Right atrium auricular region (tissue), 2 donors: ENCODE measurements at regions not wholly inside any gene's neighbourhood (a gene's known extent, or its start where the extent isn't known, plus 50 kb on each side); places are given as distances from the start of the nearest gene placed in this dataset.

Experiments
- DNase-seq: peaks from one replicate; pipeline ENCODE4 v3.0.0-alpha.2; 2019; ENCODE audit warnings: low spot score
- H3K27ac ChIP-seq, 2 donors: fragments of 200-600 bp; sonication (generic); 1 replicate in 1 of 2; 2 replicates in 1 of 2; pipeline ENCODE4 v1.5.1; 2016 to 2019
- H3K27me3 ChIP-seq, 2 donors: fragments of 200-600 bp; sonication (generic); one replicate each; pipeline versions ENCODE4 v1.5.1 to v1.6.0; 2017 to 2019
- H3K36me3 ChIP-seq: fragments of 200-600 bp; sonication (generic); one replicate; pipeline ENCODE4 v1.5.1; 2016
- H3K4me1 ChIP-seq, 2 donors: fragments of 200-600 bp; sonication (generic); one replicate each; pipeline versions ENCODE4 v1.5.1 to v1.6.0; 2017 to 2019
- H3K4me3 ChIP-seq, 2 donors: fragments of 200-600 bp; sonication (generic); 1 replicate in 1 of 2; 2 replicates in 1 of 2; pipeline ENCODE4 v1.5.1; 2017 to 2019; ENCODE audit warnings: mild to moderate bottlenecking in 1 of 2, moderate library complexity in 1 of 2
- H3K9me3 ChIP-seq, 2 donors: fragments of 200-600 bp; sonication (generic); one replicate each; pipeline ENCODE4 v1.5.1; 2019
- TF ChIP-seq, protein P1 (sequence below), 2 donors: fragments of 200-600 bp; sonication (generic); IDR thresholded peaks; one replicate each; pipeline ENCODE4 v1.5.1; 2019; ENCODE audit warnings: antibody characterized with exemption in 2 of 2

DNA sequence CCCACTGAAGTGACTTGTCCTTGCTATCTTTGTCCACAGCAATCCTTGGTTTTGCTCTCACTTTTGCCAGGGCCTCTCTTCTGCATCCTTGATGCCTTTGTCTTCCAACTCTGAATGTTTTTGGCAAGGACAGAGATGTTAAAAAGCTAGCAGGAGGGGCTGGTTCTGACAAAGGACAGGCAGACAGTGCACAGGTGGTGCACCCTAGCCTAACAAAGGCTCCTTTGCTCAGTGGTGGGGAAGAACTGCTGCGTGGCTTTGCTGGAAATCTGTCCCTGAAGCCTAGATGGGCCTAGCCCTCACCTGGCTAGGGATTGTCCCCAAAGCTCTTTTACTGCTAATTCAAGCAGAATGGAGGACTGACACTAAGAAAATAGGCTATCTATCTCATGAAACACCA, 233.5 kb downstream of the MAN2A1 start:
- H3K9me3 ChIP-seq, result peaks cover 0 to under 1% of the 10 kb centered on the region in 2 donors
- no peak overlapping the region for H3K4me3 ChIP-seq
- H3K36me3 ChIP-seq, result no peaks in the 10 kb centered on the region
- H3K27me3 ChIP-seq, result no peaks in the 10 kb centered on the region
- H3K27ac ChIP-seq, result no peak overlapping the region
- TF ChIP-seq, protein P1, sequence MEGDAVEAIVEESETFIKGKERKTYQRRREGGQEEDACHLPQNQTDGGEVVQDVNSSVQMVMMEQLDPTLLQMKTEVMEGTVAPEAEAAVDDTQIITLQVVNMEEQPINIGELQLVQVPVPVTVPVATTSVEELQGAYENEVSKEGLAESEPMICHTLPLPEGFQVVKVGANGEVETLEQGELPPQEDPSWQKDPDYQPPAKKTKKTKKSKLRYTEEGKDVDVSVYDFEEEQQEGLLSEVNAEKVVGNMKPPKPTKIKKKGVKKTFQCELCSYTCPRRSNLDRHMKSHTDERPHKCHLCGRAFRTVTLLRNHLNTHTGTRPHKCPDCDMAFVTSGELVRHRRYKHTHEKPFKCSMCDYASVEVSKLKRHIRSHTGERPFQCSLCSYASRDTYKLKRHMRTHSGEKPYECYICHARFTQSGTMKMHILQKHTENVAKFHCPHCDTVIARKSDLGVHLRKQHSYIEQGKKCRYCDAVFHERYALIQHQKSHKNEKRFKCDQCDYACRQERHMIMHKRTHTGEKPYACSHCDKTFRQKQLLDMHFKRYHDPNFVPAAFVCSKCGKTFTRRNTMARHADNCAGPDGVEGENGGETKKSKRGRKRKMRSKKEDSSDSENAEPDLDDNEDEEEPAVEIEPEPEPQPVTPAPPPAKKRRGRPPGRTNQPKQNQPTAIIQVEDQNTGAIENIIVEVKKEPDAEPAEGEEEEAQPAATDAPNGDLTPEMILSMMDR (IDR thresholded peaks at IDR 0.05), result no peak
- peaks cover 0 to 5% of the 10 kb centered on the region in 2 donors for H3K4me1 ChIP-seq
- DNase-seq, result no peak

DNA sequence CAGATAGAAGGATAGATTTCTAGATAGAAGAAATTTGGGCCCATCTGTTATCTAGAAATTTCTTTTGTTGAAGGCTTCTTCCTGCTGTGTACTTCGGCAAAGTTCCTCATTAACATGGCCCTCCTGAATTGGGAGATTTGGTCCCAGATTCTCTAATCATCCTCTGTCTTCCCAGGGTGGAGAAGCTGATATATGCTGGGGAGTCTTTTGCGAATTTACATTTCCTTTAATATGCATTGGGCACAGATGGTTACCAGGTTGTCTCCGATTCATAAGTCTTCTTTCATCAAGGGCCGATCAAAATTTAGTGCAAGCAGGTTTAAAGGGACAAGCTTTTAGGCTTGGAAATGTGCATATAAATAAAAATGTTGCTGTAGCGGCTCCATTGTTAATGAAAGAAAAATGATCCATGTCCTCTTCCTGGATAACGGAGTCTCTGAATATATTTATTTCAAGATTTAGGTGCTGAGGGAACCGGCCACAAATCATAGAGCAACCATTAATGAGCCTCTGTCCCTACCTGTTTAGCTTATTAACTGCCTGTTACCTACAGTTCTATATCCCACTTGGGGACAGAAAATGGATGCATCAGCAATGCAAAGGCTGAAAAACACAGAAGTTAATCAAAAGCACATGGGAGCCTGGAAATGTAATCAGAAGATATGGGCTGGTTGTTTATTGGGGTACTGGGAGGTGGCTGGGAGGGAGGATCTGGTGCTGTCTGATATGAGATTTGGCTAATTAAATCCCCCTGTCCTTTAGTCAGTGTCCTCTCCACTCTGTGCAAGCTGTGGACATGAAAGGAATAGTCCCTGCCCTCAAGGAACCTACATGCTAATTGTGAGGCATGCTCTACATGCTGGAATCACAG, 234.7 kb downstream of the MAN2A1 start:
- Histone ChIP-seq H3K4me3 (no peak overlapping the region), H3K36me3 (no peaks in the 10 kb centered on the region), H3K9me3 (no peaks in the 10 kb centered on the region), H3K4me1 (peaks cover 0 to 5% of the 10 kb centered on the region in 2 donors), H3K27ac (no peak overlapping the region), H3K27me3 (no peaks in the 10 kb centered on the region)
- DNase-seq, result no peak
- TF ChIP-seq, protein P1 (IDR thresholded peaks at IDR 0.05), result no peak

DNA sequence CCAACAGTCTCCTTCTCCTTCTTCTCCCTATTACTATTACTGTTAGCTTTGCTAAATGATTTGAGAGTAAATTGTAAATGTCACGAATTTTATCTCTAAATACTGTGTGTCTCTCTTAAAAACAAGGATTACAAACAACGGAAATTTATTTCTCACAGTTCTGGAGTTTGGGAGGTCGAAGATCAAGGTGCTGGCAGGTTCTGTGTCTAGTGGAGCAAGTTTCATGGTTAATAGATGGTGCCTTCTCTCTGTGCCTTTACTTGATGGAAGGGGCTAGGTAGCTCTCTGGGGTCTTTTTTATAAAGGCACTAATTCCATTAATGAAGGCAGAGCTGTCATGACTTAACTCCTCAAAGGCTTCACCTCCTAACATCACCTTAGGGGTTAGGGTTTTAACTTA, 237.9 kb downstream of the MAN2A1 start:
- Histone ChIP-seq H3K36me3 (no peaks in the 10 kb centered on the region), H3K4me3 (no peak overlapping the region), H3K27me3 (no peaks in the 10 kb centered on the region), H3K27ac (no peak overlapping the region), H3K9me3 (no peaks in the 10 kb centered on the region), H3K4me1 (peaks cover 0 to under 1% of the 10 kb centered on the region in 2 donors)
- TF ChIP-seq, protein P1 (IDR thresholded peaks at IDR 0.05), result no peak
- no peak for DNase-seq

DNA sequence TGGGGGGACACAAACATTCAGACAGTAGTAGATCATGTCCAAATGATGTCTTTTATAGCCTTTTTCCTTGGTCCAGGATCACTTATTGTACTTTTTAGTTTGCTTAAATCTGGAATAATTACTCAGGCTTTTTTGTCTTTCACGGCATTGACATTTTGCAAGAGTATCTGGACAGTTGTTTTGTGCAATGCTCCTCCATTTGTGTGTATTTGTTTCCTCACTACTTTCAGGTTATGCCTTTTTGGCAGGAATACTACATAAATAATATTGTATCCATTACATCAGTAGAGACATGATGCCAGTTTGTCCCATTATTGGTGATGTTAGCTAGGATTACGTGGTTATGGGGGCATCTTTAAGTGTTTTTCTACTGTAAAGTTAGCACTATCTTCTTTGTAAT, 238.3 kb downstream of the MAN2A1 start:
- Histone ChIP-seq H3K27ac (no peak overlapping the region), H3K4me1 (no peaks in the 10 kb centered on the region), H3K27me3 (no peaks in the 10 kb centered on the region), H3K36me3 (no peaks in the 10 kb centered on the region), H3K4me3 (no peak overlapping the region), H3K9me3 (no peaks in the 10 kb centered on the region)
- no peak for DNase-seq
- TF ChIP-seq, protein P1 (IDR thresholded peaks at IDR 0.05), result no peak

DNA sequence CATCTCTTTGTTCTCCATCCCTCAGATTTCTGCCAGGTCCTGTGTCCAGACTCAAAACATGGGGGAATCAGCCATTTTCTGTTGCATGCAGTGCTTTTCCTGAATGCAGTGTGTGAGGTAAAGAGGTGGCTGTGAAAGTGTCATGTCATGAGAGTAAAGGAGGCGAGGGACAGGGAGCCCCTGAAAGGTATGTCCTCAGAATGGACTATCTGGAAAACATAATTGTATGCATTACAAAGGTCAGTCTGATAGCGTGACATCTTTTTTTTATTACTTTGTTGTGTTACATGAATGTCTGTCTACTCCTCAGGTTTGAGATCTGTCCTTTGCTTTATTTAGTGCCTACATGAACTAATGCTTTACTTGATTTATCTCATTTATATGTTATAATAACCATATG, 239.1 kb downstream of the MAN2A1 start:
- no peaks in the 10 kb centered on the region for H3K4me1 ChIP-seq
- H3K4me3 ChIP-seq, result no peak overlapping the region
- no peak for DNase-seq
- no peaks in the 10 kb centered on the region for H3K27me3 ChIP-seq
- TF ChIP-seq, protein P1 (IDR thresholded peaks at IDR 0.05), result no peak
- H3K27ac ChIP-seq, result no peak overlapping the region
- H3K9me3 ChIP-seq, result no peaks in the 10 kb centered on the region
- no peaks in the 10 kb centered on the region for H3K36me3 ChIP-seq

DNA sequence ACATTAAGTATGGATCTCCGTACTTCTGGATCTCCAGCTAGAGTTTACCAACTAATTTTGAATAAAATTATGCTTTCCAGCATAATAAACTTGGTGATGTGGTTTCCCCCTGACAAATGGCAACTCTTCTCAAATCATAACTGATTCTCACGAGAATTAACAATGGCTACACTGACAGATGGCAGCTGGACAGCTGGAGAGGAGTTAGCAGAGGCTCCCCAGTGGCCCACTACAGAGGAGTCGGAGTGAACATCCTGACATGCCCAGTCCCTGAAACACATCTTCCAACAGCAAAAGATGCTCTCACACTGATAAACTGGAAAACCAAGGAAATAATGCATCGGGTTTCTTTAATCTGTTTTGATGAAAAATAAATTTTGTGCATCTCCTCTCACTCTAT, 239.6 kb downstream of the MAN2A1 start:
- Histone ChIP-seq H3K27ac (no peak overlapping the region), H3K36me3 (no peaks in the 10 kb centered on the region), H3K27me3 (no peaks in the 10 kb centered on the region), H3K4me3 (no peak overlapping the region), H3K9me3 (no peaks in the 10 kb centered on the region), H3K4me1 (no peaks in the 10 kb centered on the region)
- no peak for DNase-seq
- TF ChIP-seq, protein P1 (IDR thresholded peaks at IDR 0.05), result no peak
